ENCODE measurements at regions not wholly inside any gene's neighbourhood (a gene's known extent, or its start where the extent isn't known, plus 50 kb on each side); places are given as distances from the start of the nearest gene placed in this dataset.
"Not testable (repeated sequence)": the region's sequence is repeated elsewhere in the genome, so short reads cannot be mapped to it uniquely, and the experiment has no call there.

GRCh38 chr1:67482733-67483482, 52.7 kb upstream of the SERBP1 start:
- no peak for DNase-seq

GRCh38 chr1:67484492-67484891, 54.3 kb upstream of the SERBP1 start:
- DNase-seq: no peak

- DNase-seq: no peak
Measured at GRCh38 chr1:67485046-67485811, 55.0 kb upstream of the SERBP1 start.

- no peak for DNase-seq
Measured at GRCh38 chr1:67489643-67490042, 59.4 kb upstream of the SERBP1 start.

- DNase-seq: no peak
Measured at GRCh38 chr1:67491280-67491679, 61.1 kb upstream of the SERBP1 start.

- DNase-seq: no peak
Measured at GRCh38 chr1:67493148-67493547, 62.9 kb upstream of the SERBP1 start.

- DNase-seq: no peak
Measured at GRCh38 chr1:67495327-67495726, 65.1 kb upstream of the SERBP1 start.

GRCh38 chr1:67496329-67496728, 66.1 kb upstream of the SERBP1 start:
- DNase-seq: no peak

- DNase-seq: peak; percentile 78
Measured at GRCh38 chr1:67500413-67500959, 70.3 kb upstream of the SERBP1 start.

GRCh38 chr1:67503974-67504373, 73.8 kb upstream of the SERBP1 start:
- DNase-seq: no peak

GRCh38 chr1:67513392-67514294, 83.4 kb upstream of the SERBP1 start:
- not testable (repeated sequence) for DNase-seq

GRCh38 chr1:67514300-67514699, 84.1 kb upstream of the SERBP1 start:
- DNase-seq: no peak

- DNase-seq: no peak
Measured at GRCh38 chr1:67514786-67515185, 84.6 kb upstream of the SERBP1 start.

GRCh38 chr1:67515324-67516080, 85.3 kb upstream of the SERBP1 start:
- DNase-seq: no peak

- DNase-seq: no peak
Measured at GRCh38 chr1:67517046-67517445, 86.8 kb upstream of the SERBP1 start.

GRCh38 chr1:67522001-67522441, 91.8 kb upstream of the SERBP1 start:
- DNase-seq: no peak

GRCh38 chr1:67522793-67523192, 92.6 kb upstream of the SERBP1 start:
- DNase-seq: no peak

GRCh38 chr1:67524143-67525052, 94.2 kb upstream of the SERBP1 start:
- DNase-seq: no peak

GRCh38 chr1:67525053-67525760, 95.0 kb upstream of the SERBP1 start:
- DNase-seq: no peak

- no peak for DNase-seq
Measured at GRCh38 chr1:67528141-67528540, 97.9 kb upstream of the SERBP1 start.

Measured in CD4-positive, alpha-beta T cell treated with Interleukin-4 for 4 hours (primary cell).